ENCODE measurements at regions not wholly inside any gene's neighbourhood (a gene's known extent, or its start where the extent isn't known, plus 50 kb on each side); places are given as distances from the start of the nearest gene placed in this dataset.

- TF ChIP-seq EZH2 (IDR thresholded peaks at IDR 0.05; ENCODE audit: low read depth, low read length, severe bottlenecking): no peak
- no peak for TF ChIP-seq RBBP5 (IDR thresholded peaks at IDR 0.05; ENCODE audit: borderline replicate concordance, low read depth, low read length)
- TF ChIP-seq NRF1 (IDR thresholded peaks at IDR 0.05; ENCODE audit: low read depth, low read length): no peak
Observed at GRCh38 chr6:92827104-92827503, 592.3 kb downstream of the EPHA7 start (continued).

Measured in H1 (cell line).